Liver (tissue), 8 donors: ENCODE measurements at regions not wholly inside any gene's neighbourhood (a gene's known extent, or its start where the extent isn't known, plus 50 kb on each side); places are given as distances from the start of the nearest gene placed in this dataset.

Source experiments
- DNase-seq: peaks from one replicate; pipeline ENCODE4 v3.0.0-alpha.2; 2017; ENCODE audit warnings: low spot score
- H3K27ac ChIP-seq, 2 donors: one replicate each; pipeline ENCODE4 v1.7.0; 2013; ENCODE audit warnings: inconsistent platforms in 2 of 2, low read length in 2 of 2, control low read depth in 1 of 2, low read depth in 1 of 2, mild to moderate bottlenecking in 1 of 2
- H3K27me3 ChIP-seq, 4 donors: one replicate each; pipeline versions ENCODE4 v1.6.1 to v1.7.0; 2013; ENCODE audit warnings: low read length in 3 of 4, inconsistent platforms in 1 of 4, mild to moderate bottlenecking in 1 of 4, moderate library complexity in 1 of 4; ENCODE audit not compliant: control insufficient read depth in 4 of 4, insufficient read depth in 4 of 4
- H3K36me3 ChIP-seq, 4 donors: one replicate each; pipeline versions ENCODE4 v1.6.1 to v1.7.0; 2013; ENCODE audit warnings: low read length in 3 of 4, mild to moderate bottlenecking in 3 of 4, low read depth in 1 of 4, moderate library complexity in 1 of 4; ENCODE audit not compliant: control insufficient read depth in 4 of 4, insufficient read depth in 3 of 4
- H3K4me1 ChIP-seq, 4 donors: one replicate each; pipeline versions ENCODE4 v1.6.1 to v1.7.0; 2013; ENCODE audit warnings: low read length in 3 of 4, mild to moderate bottlenecking in 3 of 4, moderate library complexity in 1 of 4; ENCODE audit not compliant: control insufficient read depth in 4 of 4, insufficient read depth in 4 of 4
- H3K4me3 ChIP-seq, 3 donors: one replicate each; pipeline versions ENCODE4 v1.6.1 to v1.7.0; 2013; ENCODE audit warnings: low read length in 3 of 3, control low read depth in 1 of 3, low read depth in 1 of 3, mild to moderate bottlenecking in 1 of 3
- H3K9ac ChIP-seq, 2 donors: one replicate each; pipeline ENCODE4 v1.7.0; 2013; ENCODE audit warnings: low read length in 2 of 2, mild to moderate bottlenecking in 2 of 2, moderate library complexity in 2 of 2, control low read depth in 1 of 2, low read depth in 1 of 2
- H3K9me3 ChIP-seq, 4 donors: one replicate each; pipeline versions ENCODE4 v1.6.1 to v1.7.0; 2013; ENCODE audit warnings: low read length in 3 of 4; ENCODE audit not compliant: control insufficient read depth in 4 of 4
- ATF3 ChIP-seq: IDR thresholded peaks from 2 replicates; pipeline ENCODE4 v1.6.1; 2016; ENCODE audit warnings: antibody characterized with exemption
- CTCF ChIP-seq: fragments of 150-350 bp; IDR thresholded peaks from 2 replicates; pipeline ENCODE4 v1.5.1; 2017; ENCODE audit warnings: improper control_type of control experiment, low read depth, low read length; ENCODE audit not compliant: missing input control
- EGR1 ChIP-seq, 2 donors: IDR thresholded peaks; 2 replicates each; pipeline ENCODE4 v1.6.1; 2016 to 2018; ENCODE audit warnings: antibody characterized with exemption in 2 of 2, low read depth in 2 of 2
- FOXA1 ChIP-seq: IDR thresholded peaks from 2 replicates; pipeline ENCODE4 v1.6.1; 2016; ENCODE audit warnings: antibody characterized with exemption
- FOXA2 ChIP-seq: IDR thresholded peaks from 2 replicates; pipeline ENCODE4 v1.6.1; 2016; ENCODE audit warnings: antibody characterized with exemption
- HNF4A ChIP-seq, 2 donors: conservative IDR thresholded peaks; 2 replicates each; pipeline ENCODE4 v1.6.1; 2016; ENCODE audit warnings: antibody characterized with exemption in 2 of 2, mild to moderate bottlenecking in 2 of 2
- HNF4G ChIP-seq: IDR thresholded peaks from 2 replicates; pipeline ENCODE4 v1.6.1; 2016; ENCODE audit warnings: antibody characterized with exemption
- JUND ChIP-seq, 2 donors: IDR thresholded peaks; 2 replicates each; pipeline ENCODE4 v1.6.1; 2016; ENCODE audit warnings: antibody characterized with exemption in 2 of 2
- MAX ChIP-seq: IDR thresholded peaks from 2 replicates; pipeline ENCODE4 v1.6.1; 2016; ENCODE audit warnings: antibody characterized with exemption
- RAD21 ChIP-seq, 2 donors: IDR thresholded peaks; 2 replicates each; pipeline ENCODE4 v1.6.1; 2016; ENCODE audit warnings: antibody characterized with exemption in 2 of 2, mild to moderate bottlenecking in 2 of 2
- RXRA ChIP-seq, 2 donors: IDR thresholded peaks; 2 replicates each; pipeline ENCODE4 v1.6.1; 2017 to 2018; ENCODE audit warnings: antibody characterized with exemption in 2 of 2, mild to moderate bottlenecking in 1 of 2
- TAF1 ChIP-seq: conservative IDR thresholded peaks from 2 replicates; pipeline ENCODE4 v1.6.1; 2016; ENCODE audit warnings: antibody characterized with exemption, mild to moderate bottlenecking
- YY1 ChIP-seq: IDR thresholded peaks from 2 replicates; pipeline ENCODE4 v1.6.1; 2016; ENCODE audit warnings: antibody characterized with exemption, mild to moderate bottlenecking
- ZBTB33 ChIP-seq: IDR thresholded peaks from 2 replicates; pipeline ENCODE4 v1.6.1; 2016; ENCODE audit warnings: antibody characterized with exemption
- WGBS: extraction: QIAGEN DNeasy Blood & Tissue Kit; methylation state at CpG from one replicate; pipeline ENCODE4 v1.1.7; 2013; 5-methylcytosine and 5-hydroxymethylcytosine counted together
- donor health status: healthy.
- donor health status: healthy.
- donor health status: healthy.
- donor health status: healthy.
- donor health status: healthy.

- Histone ChIP-seq H3K36me3 (no peaks in the 10 kb centered on the region), H3K9ac (no peak overlapping the region), H3K4me1 (no peaks in the 10 kb centered on the region), H3K9me3 (no peaks in the 10 kb centered on the region), H3K27ac (no peak overlapping the region), H3K4me3 (no peak overlapping the region), H3K27me3 (peaks cover 0 to 3% (median 0%) of the 10 kb centered on the region in 4 donors)
- no peak for DNase-seq
- no peak for TF ChIP-seq CTCF
- no peak for TF ChIP-seq MAX
- no peak for TF ChIP-seq ATF3
- no peak for TF ChIP-seq RXRA (IDR thresholded peaks at IDR 0.05)
- no peak for TF ChIP-seq HNF4A (conservative IDR thresholded peaks at IDR 0.05)
- no peak for TF ChIP-seq YY1
- TF ChIP-seq RAD21 (IDR thresholded peaks at IDR 0.05): no peak
- TF ChIP-seq ZBTB33: no peak
- TF ChIP-seq TAF1: no peak
- 91% methylated on average over 10 of the region's 10 CpGs for WGBS
These were observed 168.6 kb downstream of the IRF8 start for GRCh38 chr16:86067516-86067915.

- DNase-seq: no peak
- peaks cover 0 to 3% (median 0%) of the 10 kb centered on the region in 4 donors for H3K27me3 ChIP-seq
- 86% methylated on average over 8 of the region's 8 CpGs for WGBS
- H3K9me3 ChIP-seq: no peaks in the 10 kb centered on the region
- no peaks in the 10 kb centered on the region for H3K36me3 ChIP-seq
- no peaks in the 10 kb centered on the region for H3K4me1 ChIP-seq
- H3K4me3 ChIP-seq: no peak overlapping the region
- no peak overlapping the region for H3K9ac ChIP-seq
- H3K27ac ChIP-seq: no peak overlapping the region
- TF ChIP-seq ZBTB33: no peak
- TF ChIP-seq EGR1 (IDR thresholded peaks at IDR 0.05; ENCODE audit: low read depth in 2 of 2): no peak
- no peak for TF ChIP-seq ATF3
- TF ChIP-seq TAF1: no peak
- no peak for TF ChIP-seq FOXA2
These were observed 169.0 kb downstream of the IRF8 start for GRCh38 chr16:86067936-86068335.

GRCh38 chr16:86068722-86069121 is 169.8 kb downstream of the IRF8 start:
- Histone ChIP-seq H3K27me3 (peaks cover 0 to 3% (median 0%) of the 10 kb centered on the region in 4 donors), H3K4me3 (no peak overlapping the region), H3K9ac (no peak overlapping the region), H3K36me3 (no peaks in the 10 kb centered on the region), H3K9me3 (no peaks in the 10 kb centered on the region), H3K4me1 (no peaks in the 10 kb centered on the region), H3K27ac (no peak overlapping the region)
- 95% methylated on average over 8 of the region's 8 CpGs for WGBS
- no peak for DNase-seq
- no peak for TF ChIP-seq RAD21 (IDR thresholded peaks at IDR 0.05)
- no peak for TF ChIP-seq RXRA (IDR thresholded peaks at IDR 0.05)
- TF ChIP-seq JUND (IDR thresholded peaks at IDR 0.05): no peak
- TF ChIP-seq HNF4G: no peak
- TF ChIP-seq HNF4A (conservative IDR thresholded peaks at IDR 0.05): no peak
- TF ChIP-seq CTCF: no peak
- no peak for TF ChIP-seq TAF1
- TF ChIP-seq MAX: no peak
- no peak for TF ChIP-seq YY1
- TF ChIP-seq FOXA1: no peak
